H1 (cell line): ENCODE measurements at regions not wholly inside any gene's neighbourhood (a gene's known extent, or its start where the extent isn't known, plus 50 kb on each side); places are given as distances from the start of the nearest gene placed in this dataset.

Experiments used
- BRCA1 ChIP-seq: IDR thresholded peaks from 2 replicates; pipeline ENCODE4 v1.6.1; 2012; ENCODE audit warnings: low read depth, low read length, improper control_type of control experiment
- CHD1 ChIP-seq: IDR thresholded peaks from 2 replicates; pipeline ENCODE4 v1.6.1; 2012; ENCODE audit warnings: low read depth, low read length, improper control_type of control experiment
- EZH2 ChIP-seq: fragments of 200-600 bp; sonication (generic); IDR thresholded peaks from 2 replicates; pipeline ENCODE4 v1.7.1; 2012; ENCODE audit warnings: low read depth, mild to moderate bottlenecking, moderate library complexity, low read length, inconsistent platforms; ENCODE audit not compliant: severe bottlenecking
- JUN ChIP-seq: IDR thresholded peaks from 2 replicates; pipeline ENCODE4 v1.6.1; 2011; ENCODE audit warnings: low read depth, mild to moderate bottlenecking, improper control_type of control experiment, low read length
- POLR2A ChIP-seq, 2 experiments: IDR thresholded peaks; 1 replicate in 1 of 2; 2 replicates in 1 of 2; pipeline ENCODE4 v1.6.1; 2011; ENCODE audit warnings: low read depth in 2 of 2, low read length in 2 of 2, mild to moderate bottlenecking in 2 of 2; ENCODE audit errors: control extremely low read depth in 1 of 2
- POLR2AphosphoS5 ChIP-seq: IDR thresholded peaks from 2 replicates; pipeline ENCODE4 v1.6.1; 2011; ENCODE audit warnings: low read depth, low read length
- TAF1 ChIP-seq: IDR thresholded peaks from 2 replicates; pipeline ENCODE4 v1.6.1; 2011; ENCODE audit warnings: mild to moderate bottlenecking, low read depth, low read length
- TAF7 ChIP-seq: optimal IDR thresholded peaks from 2 replicates; pipeline ENCODE3; 2011; ENCODE audit warnings: low read depth, mild to moderate bottlenecking, inconsistent platforms, low read length, moderate library complexity, borderline replicate concordance
- ZNF274 ChIP-seq: IDR thresholded peaks from 2 replicates; pipeline ENCODE4 v1.7.0; 2012; ENCODE audit warnings: low read length, borderline replicate concordance; ENCODE audit errors: extremely low read depth
- TF ChIP-seq, protein P1 (sequence below): IDR thresholded peaks from 2 replicates; pipeline ENCODE4 v1.6.1; 2012; ENCODE audit warnings: low read length, inconsistent platforms
- TF ChIP-seq, protein P2 (sequence below), 3 experiments: IDR thresholded peaks; 1 replicate in 2 of 3; 2 replicates in 1 of 3; pipeline versions ENCODE4 v1.5.1 to v1.6.1; 2011; ENCODE audit warnings: low read length in 3 of 3, mild to moderate bottlenecking in 3 of 3, inconsistent platforms in 2 of 3, low read depth in 1 of 3, moderate library complexity in 1 of 3; ENCODE audit not compliant: insufficient read depth in 1 of 3; ENCODE audit errors: control extremely low read depth in 1 of 3
- TF ChIP-seq, protein P3 (sequence below): IDR thresholded peaks from 2 replicates; pipeline ENCODE4 v1.6.1; 2012; ENCODE audit warnings: inconsistent platforms

DNA sequence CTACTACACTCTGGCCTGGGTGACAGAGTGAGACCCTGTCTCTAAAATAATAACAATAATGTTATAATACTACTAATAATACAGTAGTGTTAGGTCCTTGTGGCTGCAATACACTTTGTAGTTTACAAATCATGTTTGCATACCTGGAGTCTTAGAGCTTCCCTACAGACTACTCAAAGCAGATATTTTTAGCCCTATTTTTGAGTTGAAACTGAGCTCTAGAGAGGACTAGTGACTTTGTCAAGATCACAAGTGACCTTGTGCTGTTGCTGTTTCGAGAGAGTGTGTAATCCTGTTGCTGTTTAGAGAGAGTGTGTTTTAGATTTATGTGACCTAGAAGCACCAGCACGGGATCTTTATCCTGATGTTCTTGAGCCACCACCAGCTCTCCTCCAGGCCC, 105.3 kb upstream of the RNU6-1 start:
- no peak for TF ChIP-seq CHD1
- TF ChIP-seq ZNF274, result no peak
- no peak for TF ChIP-seq EZH2
- no peak for TF ChIP-seq POLR2A (IDR thresholded peaks at IDR 0.05; ENCODE audit: control extremely low read depth in 1 of 2, low read depth in 2 of 2, low read length in 2 of 2)
- TF ChIP-seq POLR2AphosphoS5, result no peak
- no peak for TF ChIP-seq BRCA1
- no peak for TF ChIP-seq TAF7
- TF ChIP-seq, protein P1, sequence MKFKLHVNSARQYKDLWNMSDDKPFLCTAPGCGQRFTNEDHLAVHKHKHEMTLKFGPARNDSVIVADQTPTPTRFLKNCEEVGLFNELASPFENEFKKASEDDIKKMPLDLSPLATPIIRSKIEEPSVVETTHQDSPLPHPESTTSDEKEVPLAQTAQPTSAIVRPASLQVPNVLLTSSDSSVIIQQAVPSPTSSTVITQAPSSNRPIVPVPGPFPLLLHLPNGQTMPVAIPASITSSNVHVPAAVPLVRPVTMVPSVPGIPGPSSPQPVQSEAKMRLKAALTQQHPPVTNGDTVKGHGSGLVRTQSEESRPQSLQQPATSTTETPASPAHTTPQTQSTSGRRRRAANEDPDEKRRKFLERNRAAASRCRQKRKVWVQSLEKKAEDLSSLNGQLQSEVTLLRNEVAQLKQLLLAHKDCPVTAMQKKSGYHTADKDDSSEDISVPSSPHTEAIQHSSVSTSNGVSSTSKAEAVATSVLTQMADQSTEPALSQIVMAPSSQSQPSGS, result no peak
- TF ChIP-seq, protein P2, sequence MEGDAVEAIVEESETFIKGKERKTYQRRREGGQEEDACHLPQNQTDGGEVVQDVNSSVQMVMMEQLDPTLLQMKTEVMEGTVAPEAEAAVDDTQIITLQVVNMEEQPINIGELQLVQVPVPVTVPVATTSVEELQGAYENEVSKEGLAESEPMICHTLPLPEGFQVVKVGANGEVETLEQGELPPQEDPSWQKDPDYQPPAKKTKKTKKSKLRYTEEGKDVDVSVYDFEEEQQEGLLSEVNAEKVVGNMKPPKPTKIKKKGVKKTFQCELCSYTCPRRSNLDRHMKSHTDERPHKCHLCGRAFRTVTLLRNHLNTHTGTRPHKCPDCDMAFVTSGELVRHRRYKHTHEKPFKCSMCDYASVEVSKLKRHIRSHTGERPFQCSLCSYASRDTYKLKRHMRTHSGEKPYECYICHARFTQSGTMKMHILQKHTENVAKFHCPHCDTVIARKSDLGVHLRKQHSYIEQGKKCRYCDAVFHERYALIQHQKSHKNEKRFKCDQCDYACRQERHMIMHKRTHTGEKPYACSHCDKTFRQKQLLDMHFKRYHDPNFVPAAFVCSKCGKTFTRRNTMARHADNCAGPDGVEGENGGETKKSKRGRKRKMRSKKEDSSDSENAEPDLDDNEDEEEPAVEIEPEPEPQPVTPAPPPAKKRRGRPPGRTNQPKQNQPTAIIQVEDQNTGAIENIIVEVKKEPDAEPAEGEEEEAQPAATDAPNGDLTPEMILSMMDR (IDR thresholded peaks at IDR 0.05; ENCODE audit: control extremely low read depth in 1 of 3, insufficient read depth in 1 of 3, low read depth in 1 of 3, low read length in 3 of 3), result no peak
- no peak for TF ChIP-seq JUN
- TF ChIP-seq, protein P3, sequence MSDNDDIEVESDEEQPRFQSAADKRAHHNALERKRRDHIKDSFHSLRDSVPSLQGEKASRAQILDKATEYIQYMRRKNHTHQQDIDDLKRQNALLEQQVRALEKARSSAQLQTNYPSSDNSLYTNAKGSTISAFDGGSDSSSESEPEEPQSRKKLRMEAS, result no peak
- no peak for TF ChIP-seq TAF1
